ENCODE measurements at regions not wholly inside any gene's neighbourhood (a gene's known extent, or its start where the extent isn't known, plus 50 kb on each side); places are given as distances from the start of the nearest gene placed in this dataset.

GRCh38 chr2:217195016-217195415 lies 335.2 kb upstream of the TNP1 start:
- Mint-ChIP-seq H3K4me3 (no peak overlapping the region), H3K27me3 (peaks cover 45% of the 10 kb centered on the region), H3K27ac (no peak overlapping the region), H3K4me1 (no peaks in the 10 kb centered on the region), H3K9me3 (ENCODE audit: insufficient read depth) (peaks cover 3% of the 10 kb centered on the region)
- intact Hi-C loops (cut with micrococcal nuclease) = no loop called here
- TF ChIP-seq CTCF (IDR thresholded peaks at IDR 0.05) (no peak), EZH2 (IDR thresholded peaks at IDR 0.05; ENCODE audit: borderline replicate concordance, insufficient read depth, low read depth, low read length, poor library complexity, severe bottlenecking) (no peak)
- DNase-seq (no peak), ATAC-seq (ENCODE audit: low read depth) (no peak)
- Histone ChIP-seq H3K9me3 (ENCODE audit: control extremely low read depth in 1 of 3, control insufficient read depth in 2 of 3, insufficient read depth in 1 of 3, low read length in 2 of 3) (peaks cover 0 to 7% (median 2%) of the 10 kb centered on the region in 3 donors), H3K9ac (ENCODE audit: low read length) (no peak overlapping the region), H4K20me1 (ENCODE audit: control insufficient read depth, insufficient read depth, low read length, poor library complexity, severe bottlenecking) (no peaks in the 10 kb centered on the region), H3K27me3 (replicated peaks in 1 of 4; ENCODE audit: control extremely low read depth in 1 of 4, control insufficient read depth in 3 of 4, insufficient read depth in 4 of 4, low read length in 3 of 4) (peaks cover 0 to 8% (median 4%) of the 10 kb centered on the region in 4 experiments), H3K4me2 (replicated peaks; ENCODE audit: low read depth, low read length, poor library complexity, severe bottlenecking) (no peak overlapping the region), H3K27ac (ENCODE audit: low read length in 2 of 2) (no peak overlapping the region), H2AFZ (ENCODE audit: insufficient read depth, low read depth, low read length, poor library complexity, severe bottlenecking) (no peak overlapping the region), H3K79me2 (ENCODE audit: control insufficient read depth, insufficient read depth, low read length) (no peaks in the 10 kb centered on the region), H3K36me3 (replicated peaks in 1 of 2; ENCODE audit: control extremely low read depth in 1 of 2, control insufficient read depth in 1 of 2, extremely low read depth in 1 of 2, insufficient read depth in 2 of 2, low read length in 1 of 2) (no peaks in the 10 kb centered on the region), H3K4me1 (ENCODE audit: control insufficient read depth in 2 of 2, insufficient read depth in 2 of 2, low read length in 2 of 2) (no peaks in the 10 kb centered on the region), H3K4me3 (ENCODE audit: control extremely low read depth in 1 of 5, extremely low read depth in 1 of 5, insufficient read depth in 1 of 5, low read depth in 2 of 5, low read length in 4 of 5) (no peak overlapping the region)
- CTCF ChIA-PET = no interaction called here
- POLR2A ChIA-PET = no interaction called here

- Histone ChIP-seq H2AFZ (ENCODE audit: insufficient read depth, low read depth, low read length, poor library complexity, severe bottlenecking) (no peak overlapping the region), H3K4me1 (ENCODE audit: control insufficient read depth in 2 of 2, insufficient read depth in 2 of 2, low read length in 2 of 2) (no peaks in the 10 kb centered on the region), H3K9ac (ENCODE audit: low read length) (no peak overlapping the region), H3K4me2 (replicated peaks; ENCODE audit: low read depth, low read length, poor library complexity, severe bottlenecking) (no peak overlapping the region), H4K20me1 (ENCODE audit: control insufficient read depth, insufficient read depth, low read length, poor library complexity, severe bottlenecking) (no peaks in the 10 kb centered on the region), H3K36me3 (replicated peaks in 1 of 2; ENCODE audit: control extremely low read depth in 1 of 2, control insufficient read depth in 1 of 2, extremely low read depth in 1 of 2, insufficient read depth in 2 of 2, low read length in 1 of 2) (no peaks in the 10 kb centered on the region), H3K9me3 (ENCODE audit: control extremely low read depth in 1 of 3, control insufficient read depth in 2 of 3, insufficient read depth in 1 of 3, low read length in 2 of 3) (peaks cover 0 to 7% (median 2%) of the 10 kb centered on the region in 3 donors), H3K27me3 (replicated peaks in 1 of 4; ENCODE audit: control extremely low read depth in 1 of 4, control insufficient read depth in 3 of 4, insufficient read depth in 4 of 4, low read length in 3 of 4) (peaks cover 0 to 8% (median 4%) of the 10 kb centered on the region in 4 experiments), H3K79me2 (ENCODE audit: control insufficient read depth, insufficient read depth, low read length) (no peaks in the 10 kb centered on the region), H3K4me3 (ENCODE audit: control extremely low read depth in 1 of 5, extremely low read depth in 1 of 5, insufficient read depth in 1 of 5, low read depth in 2 of 5, low read length in 4 of 5) (no peak overlapping the region), H3K27ac (ENCODE audit: low read length in 2 of 2) (no peak overlapping the region)
- Mint-ChIP-seq H3K4me3 (no peak overlapping the region), H3K27ac (no peak overlapping the region), H3K27me3 (peaks cover 42% of the 10 kb centered on the region), H3K4me1 (no peaks in the 10 kb centered on the region), H3K9me3 (ENCODE audit: insufficient read depth) (peaks cover 3% of the 10 kb centered on the region)
- TF ChIP-seq EZH2 (IDR thresholded peaks at IDR 0.05; ENCODE audit: borderline replicate concordance, insufficient read depth, low read depth, low read length, poor library complexity, severe bottlenecking) (no peak), CTCF (IDR thresholded peaks at IDR 0.05) (no peak)
- CTCF ChIA-PET = no interaction called here
- no peak for ATAC-seq (ENCODE audit: low read depth)
- DNase-seq = no peak
- intact Hi-C loops (cut with micrococcal nuclease) = no loop called here
- POLR2A ChIA-PET = no interaction called here
- 78% methylated on average over 4 of the region's 9 CpGs for WGBS (ENCODE audit: insufficient coverage)
Measured at GRCh38 chr2:217193431-217194340, 333.8 kb upstream of the TNP1 start.
